HL-60 (cell line): ENCODE measurements at regions not wholly inside any gene's neighbourhood (a gene's known extent, or its start where the extent isn't known, plus 50 kb on each side); places are given as distances from the start of the nearest gene placed in this dataset.

ENCODE experiments used
- CTCF ChIP-seq: IDR thresholded peaks from one replicate; pipeline ENCODE4 v1.5.1; 2011; ENCODE audit warnings: low read length, control low read depth, inconsistent platforms; ENCODE audit not compliant: insufficient read depth
- POLR2AphosphoS5 ChIP-seq: IDR thresholded peaks from 2 replicates; pipeline ENCODE4 v1.6.1; 2012; ENCODE audit warnings: low read depth
- TF ChIP-seq, protein P1 (sequence below): IDR thresholded peaks from 2 replicates; pipeline ENCODE4 v1.6.1; 2012; ENCODE audit warnings: low read depth; ENCODE audit not compliant: insufficient replicate concordance

- TF ChIP-seq CTCF (no peak), POLR2AphosphoS5 (no peak)
- TF ChIP-seq, protein P1, sequence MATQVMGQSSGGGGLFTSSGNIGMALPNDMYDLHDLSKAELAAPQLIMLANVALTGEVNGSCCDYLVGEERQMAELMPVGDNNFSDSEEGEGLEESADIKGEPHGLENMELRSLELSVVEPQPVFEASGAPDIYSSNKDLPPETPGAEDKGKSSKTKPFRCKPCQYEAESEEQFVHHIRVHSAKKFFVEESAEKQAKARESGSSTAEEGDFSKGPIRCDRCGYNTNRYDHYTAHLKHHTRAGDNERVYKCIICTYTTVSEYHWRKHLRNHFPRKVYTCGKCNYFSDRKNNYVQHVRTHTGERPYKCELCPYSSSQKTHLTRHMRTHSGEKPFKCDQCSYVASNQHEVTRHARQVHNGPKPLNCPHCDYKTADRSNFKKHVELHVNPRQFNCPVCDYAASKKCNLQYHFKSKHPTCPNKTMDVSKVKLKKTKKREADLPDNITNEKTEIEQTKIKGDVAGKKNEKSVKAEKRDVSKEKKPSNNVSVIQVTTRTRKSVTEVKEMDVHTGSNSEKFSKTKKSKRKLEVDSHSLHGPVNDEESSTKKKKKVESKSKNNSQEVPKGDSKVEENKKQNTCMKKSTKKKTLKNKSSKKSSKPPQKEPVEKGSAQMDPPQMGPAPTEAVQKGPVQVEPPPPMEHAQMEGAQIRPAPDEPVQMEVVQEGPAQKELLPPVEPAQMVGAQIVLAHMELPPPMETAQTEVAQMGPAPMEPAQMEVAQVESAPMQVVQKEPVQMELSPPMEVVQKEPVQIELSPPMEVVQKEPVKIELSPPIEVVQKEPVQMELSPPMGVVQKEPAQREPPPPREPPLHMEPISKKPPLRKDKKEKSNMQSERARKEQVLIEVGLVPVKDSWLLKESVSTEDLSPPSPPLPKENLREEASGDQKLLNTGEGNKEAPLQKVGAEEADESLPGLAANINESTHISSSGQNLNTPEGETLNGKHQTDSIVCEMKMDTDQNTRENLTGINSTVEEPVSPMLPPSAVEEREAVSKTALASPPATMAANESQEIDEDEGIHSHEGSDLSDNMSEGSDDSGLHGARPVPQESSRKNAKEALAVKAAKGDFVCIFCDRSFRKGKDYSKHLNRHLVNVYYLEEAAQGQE, result no peak
Measured at GRCh38 chr5:72651779-72652178, 144.6 kb upstream of the ZNF366 start.
